ENCODE measurements at regions not wholly inside any gene's neighbourhood (a gene's known extent, or its start where the extent isn't known, plus 50 kb on each side); places are given as distances from the start of the nearest gene placed in this dataset.

- H3K79me2 ChIP-seq (ENCODE audit: control insufficient read depth, insufficient read depth, low read length, unreplicated experiment), result no peaks in the 10 kb centered on the region
- H2AFZ ChIP-seq (ENCODE audit: low read length, unreplicated experiment), result no peak overlapping the region
- no peaks in the 10 kb centered on the region for H3K4me1 ChIP-seq (ENCODE audit: control insufficient read depth, insufficient read depth, low read length, unreplicated experiment)
- no peaks in the 10 kb centered on the region for H3K36me3 ChIP-seq (ENCODE audit: insufficient read depth, low read length)
- H3K27me3 ChIP-seq (ENCODE audit: insufficient read depth, low read length), result peaks cover 21% of the 10 kb centered on the region
- no peak overlapping the region for H3K27ac ChIP-seq (ENCODE audit: low read depth, low read length)
- no peak overlapping the region for H3K4me3 ChIP-seq (ENCODE audit: low read depth, low read length)
Measured at GRCh38 chr9:32867601-32868204, 84.4 kb downstream of the TMEM215 start.

- Histone ChIP-seq H3K27me3 (ENCODE audit: insufficient read depth, low read length) (peaks cover 17% of the 10 kb centered on the region), H3K27ac (ENCODE audit: low read depth, low read length) (no peak overlapping the region), H3K36me3 (ENCODE audit: insufficient read depth, low read length) (no peaks in the 10 kb centered on the region), H2AFZ (ENCODE audit: low read length, unreplicated experiment) (no peak overlapping the region), H3K79me2 (ENCODE audit: control insufficient read depth, insufficient read depth, low read length, unreplicated experiment) (no peaks in the 10 kb centered on the region), H3K4me1 (ENCODE audit: control insufficient read depth, insufficient read depth, low read length, unreplicated experiment) (no peaks in the 10 kb centered on the region), H3K4me3 (ENCODE audit: low read depth, low read length) (no peak overlapping the region)
Measured at GRCh38 chr9:32869404-32869803, 86.1 kb downstream of the TMEM215 start.

- H3K36me3 ChIP-seq (ENCODE audit: insufficient read depth, low read length), result no peaks in the 10 kb centered on the region
Measured at GRCh38 chr9:32873131-32873530, 89.8 kb downstream of the TMEM215 start.

GRCh38 chr9:32873553-32873952, 90.2 kb downstream of the TMEM215 start:
- Histone ChIP-seq H3K4me1 (ENCODE audit: control insufficient read depth, insufficient read depth, low read length, unreplicated experiment) (no peaks in the 10 kb centered on the region), H3K27me3 (ENCODE audit: insufficient read depth, low read length) (peaks cover 14% of the 10 kb centered on the region), H3K79me2 (ENCODE audit: control insufficient read depth, insufficient read depth, low read length, unreplicated experiment) (no peaks in the 10 kb centered on the region), H3K4me3 (ENCODE audit: low read depth, low read length) (no peak overlapping the region), H3K27ac (ENCODE audit: low read depth, low read length) (no peak overlapping the region), H3K36me3 (ENCODE audit: insufficient read depth, low read length) (no peaks in the 10 kb centered on the region), H2AFZ (ENCODE audit: low read length, unreplicated experiment) (no peak overlapping the region)

More at GRCh38 chr9:32873131-32873530, 89.8 kb downstream of the TMEM215 start:
- Histone ChIP-seq H2AFZ (ENCODE audit: low read length, unreplicated experiment) (no peak overlapping the region), H3K79me2 (ENCODE audit: control insufficient read depth, insufficient read depth, low read length, unreplicated experiment) (no peaks in the 10 kb centered on the region), H3K4me1 (ENCODE audit: control insufficient read depth, insufficient read depth, low read length, unreplicated experiment) (no peaks in the 10 kb centered on the region), H3K27ac (ENCODE audit: low read depth, low read length) (no peak overlapping the region), H3K4me3 (ENCODE audit: low read depth, low read length) (no peak overlapping the region), H3K27me3 (ENCODE audit: insufficient read depth, low read length) (peaks cover 14% of the 10 kb centered on the region)

DNA sequence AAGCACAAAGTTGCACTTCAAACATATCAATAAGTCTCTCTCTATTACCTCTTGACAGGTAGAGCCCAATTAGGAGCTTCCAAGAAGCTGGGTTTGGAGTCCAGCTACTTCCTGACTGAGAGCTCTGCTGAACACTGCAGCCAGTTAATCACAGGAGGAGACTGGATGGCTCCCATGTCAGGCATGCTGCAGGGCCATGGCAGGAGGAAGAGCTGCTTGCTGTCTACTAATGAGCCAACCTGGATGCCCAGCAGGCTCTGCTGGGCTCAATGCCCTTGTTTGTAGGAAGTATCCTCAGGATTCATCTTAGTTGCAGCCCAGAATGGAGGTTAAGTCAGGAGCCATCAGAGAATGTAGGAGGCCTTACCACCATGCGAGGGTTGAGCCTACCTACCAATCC, 91.9 kb downstream of the TMEM215 start:
- no peak overlapping the region for H2AFZ ChIP-seq (ENCODE audit: low read length, unreplicated experiment)

DNA sequence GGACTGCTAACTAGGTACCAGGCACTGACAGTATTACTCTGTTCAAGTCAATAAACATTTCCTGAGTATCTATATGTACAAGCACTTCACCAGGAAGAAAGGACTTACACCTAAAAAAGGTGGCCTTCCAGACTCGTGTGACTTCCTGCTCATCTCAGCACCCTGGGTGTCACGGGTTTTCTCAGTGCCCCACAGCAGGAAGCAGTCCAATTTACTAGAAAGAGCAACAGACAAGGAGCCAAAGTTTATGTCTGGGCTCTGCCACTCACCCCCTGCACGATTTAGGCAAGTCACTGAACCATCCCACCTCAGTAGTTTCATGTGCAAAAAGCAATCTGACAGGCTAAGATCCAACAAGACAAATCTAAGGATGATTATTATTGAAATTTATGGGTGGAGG, 92.4 kb downstream of the TMEM215 start:
- no peak overlapping the region for H2AFZ ChIP-seq (ENCODE audit: low read length, unreplicated experiment)
- no peak overlapping the region for H3K27ac ChIP-seq (ENCODE audit: low read depth, low read length)
- peaks cover 8% of the 10 kb centered on the region; the same call in 1 of the 2 replicates for H3K27me3 ChIP-seq (ENCODE audit: insufficient read depth, low read length)
- no peaks in the 10 kb centered on the region for H3K79me2 ChIP-seq (ENCODE audit: control insufficient read depth, insufficient read depth, low read length, unreplicated experiment)
- no peak overlapping the region for H3K4me3 ChIP-seq (ENCODE audit: low read depth, low read length)
- no peaks in the 10 kb centered on the region for H3K36me3 ChIP-seq (ENCODE audit: insufficient read depth, low read length)
- no peaks in the 10 kb centered on the region for H3K4me1 ChIP-seq (ENCODE audit: control insufficient read depth, insufficient read depth, low read length, unreplicated experiment)

More for the DNA sequence above, 91.9 kb downstream of the TMEM215 start:
- Histone ChIP-seq H3K36me3 (ENCODE audit: insufficient read depth, low read length) (no peaks in the 10 kb centered on the region), H3K79me2 (ENCODE audit: control insufficient read depth, insufficient read depth, low read length, unreplicated experiment) (no peaks in the 10 kb centered on the region), H3K27me3 (ENCODE audit: insufficient read depth, low read length) (peaks cover 8% of the 10 kb centered on the region; the same call in 1 of the 2 replicates), H3K4me3 (ENCODE audit: low read depth, low read length) (no peak overlapping the region), H3K27ac (ENCODE audit: low read depth, low read length) (no peak overlapping the region), H3K4me1 (ENCODE audit: control insufficient read depth, insufficient read depth, low read length, unreplicated experiment) (no peaks in the 10 kb centered on the region)

DNA sequence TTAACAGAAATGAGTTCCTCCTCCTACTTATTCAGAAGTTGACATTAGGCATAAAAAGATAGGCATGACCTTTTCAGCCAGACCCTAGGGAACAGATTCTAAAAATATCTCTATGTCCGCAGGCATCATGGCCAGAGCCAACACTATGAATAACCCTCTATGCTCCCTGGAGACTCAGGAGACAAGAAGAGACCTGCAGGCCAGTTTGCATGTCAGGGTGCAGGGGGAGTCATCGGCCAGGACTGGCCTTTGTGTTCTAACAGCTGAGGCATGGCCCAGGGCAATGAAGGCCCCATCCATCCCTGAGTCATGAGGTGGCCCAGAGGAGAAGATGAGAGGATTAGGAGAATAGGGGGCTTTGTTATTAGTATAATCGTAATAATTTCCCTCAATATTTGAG, 93.8 kb downstream of the TMEM215 start:
- no peak overlapping the region for H2AFZ ChIP-seq (ENCODE audit: low read length, unreplicated experiment)
- H3K27ac ChIP-seq (ENCODE audit: low read depth, low read length), result no peak overlapping the region
- no peak overlapping the region for H3K4me3 ChIP-seq (ENCODE audit: low read depth, low read length)
- no peaks in the 10 kb centered on the region for H3K79me2 ChIP-seq (ENCODE audit: control insufficient read depth, insufficient read depth, low read length, unreplicated experiment)
- peaks cover 8% of the 10 kb centered on the region; the same call in 1 of the 2 replicates for H3K27me3 ChIP-seq (ENCODE audit: insufficient read depth, low read length)
- no peaks in the 10 kb centered on the region for H3K36me3 ChIP-seq (ENCODE audit: insufficient read depth, low read length)
- no peaks in the 10 kb centered on the region for H3K4me1 ChIP-seq (ENCODE audit: control insufficient read depth, insufficient read depth, low read length, unreplicated experiment)

GRCh38 chr9:32877639-32878217, 94.4 kb downstream of the TMEM215 start:
- H3K79me2 ChIP-seq (ENCODE audit: control insufficient read depth, insufficient read depth, low read length, unreplicated experiment), result no peaks in the 10 kb centered on the region
- H3K4me1 ChIP-seq (ENCODE audit: control insufficient read depth, insufficient read depth, low read length, unreplicated experiment), result no peaks in the 10 kb centered on the region
- no peak overlapping the region for H3K27ac ChIP-seq (ENCODE audit: low read depth, low read length)
- no peak overlapping the region for H2AFZ ChIP-seq (ENCODE audit: low read length, unreplicated experiment)
- H3K36me3 ChIP-seq (ENCODE audit: insufficient read depth, low read length), result no peaks in the 10 kb centered on the region
- H3K4me3 ChIP-seq (ENCODE audit: low read depth, low read length), result no peak overlapping the region
- H3K27me3 ChIP-seq (ENCODE audit: insufficient read depth, low read length), result peaks cover 5% of the 10 kb centered on the region; the same call in 1 of the 2 replicates

DNA sequence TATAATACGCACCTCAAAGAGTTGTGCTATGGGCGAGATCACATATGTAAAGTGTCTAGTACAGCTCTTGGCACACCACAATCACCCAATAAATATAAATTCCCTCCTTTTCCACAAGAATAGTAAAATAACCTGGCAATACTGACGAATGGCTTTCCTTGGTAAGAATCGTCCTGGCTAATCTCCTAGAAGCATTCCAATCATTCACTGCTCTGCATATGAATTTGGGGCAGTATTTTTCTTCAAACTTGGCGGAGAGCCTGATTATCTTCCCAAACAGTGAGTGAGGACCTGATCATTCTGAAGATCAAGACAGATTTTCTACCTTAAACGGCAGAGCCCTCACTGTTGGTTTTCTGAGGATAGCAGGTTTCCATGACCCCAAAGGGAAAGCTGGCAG, 96.0 kb downstream of the TMEM215 start:
- Histone ChIP-seq H3K4me3 (ENCODE audit: low read depth, low read length) (no peak overlapping the region), H2AFZ (ENCODE audit: low read length, unreplicated experiment) (no peak overlapping the region)

GRCh38 chr9:32881948-32882347, 98.6 kb downstream of the TMEM215 start:
- no peak overlapping the region for H3K4me3 ChIP-seq (ENCODE audit: low read depth, low read length)
- H3K79me2 ChIP-seq (ENCODE audit: control insufficient read depth, insufficient read depth, low read length, unreplicated experiment), result no peaks in the 10 kb centered on the region
- H3K27ac ChIP-seq (ENCODE audit: low read depth, low read length), result no peak overlapping the region
- peaks cover 10% of the 10 kb centered on the region; the same call in 1 of the 2 replicates for H3K27me3 ChIP-seq (ENCODE audit: insufficient read depth, low read length)
- no peak overlapping the region for H2AFZ ChIP-seq (ENCODE audit: low read length, unreplicated experiment)
- H3K4me1 ChIP-seq (ENCODE audit: control insufficient read depth, insufficient read depth, low read length, unreplicated experiment), result no peaks in the 10 kb centered on the region
- H3K36me3 ChIP-seq (ENCODE audit: insufficient read depth, low read length), result no peaks in the 10 kb centered on the region

More for the DNA sequence above, 96.0 kb downstream of the TMEM215 start:
- Histone ChIP-seq H3K27ac (ENCODE audit: low read depth, low read length) (no peak overlapping the region), H3K79me2 (ENCODE audit: control insufficient read depth, insufficient read depth, low read length, unreplicated experiment) (no peaks in the 10 kb centered on the region), H3K36me3 (ENCODE audit: insufficient read depth, low read length) (no peaks in the 10 kb centered on the region), H3K27me3 (ENCODE audit: insufficient read depth, low read length) (peaks cover 4% of the 10 kb centered on the region; the same call in 1 of the 2 replicates), H3K4me1 (ENCODE audit: control insufficient read depth, insufficient read depth, low read length, unreplicated experiment) (no peaks in the 10 kb centered on the region)

DNA sequence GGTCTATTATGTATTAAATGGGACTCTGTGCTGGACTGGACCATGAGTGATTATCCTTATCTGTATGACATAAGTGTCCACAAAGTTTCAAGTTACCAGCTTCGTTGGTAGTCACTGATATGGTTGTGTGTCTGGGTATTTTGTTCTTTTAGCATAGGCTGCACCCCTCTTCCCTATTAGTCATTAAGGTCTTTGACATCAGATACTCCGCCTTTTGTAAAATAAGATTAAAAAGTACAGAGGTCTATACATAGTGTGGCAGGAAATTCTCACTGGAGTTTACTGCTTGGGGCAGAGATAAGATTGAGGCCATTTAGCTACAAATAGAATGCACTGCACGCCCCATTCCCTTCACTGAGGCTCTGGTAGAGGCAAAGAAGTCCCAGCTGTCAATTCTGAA, 99.4 kb downstream of the TMEM215 start:
- Histone ChIP-seq H3K79me2 (ENCODE audit: control insufficient read depth, insufficient read depth, low read length, unreplicated experiment) (no peaks in the 10 kb centered on the region), H3K27ac (ENCODE audit: low read depth, low read length) (no peak overlapping the region)

More for the DNA sequence above, 99.4 kb downstream of the TMEM215 start:
- H3K4me1 ChIP-seq (ENCODE audit: control insufficient read depth, insufficient read depth, low read length, unreplicated experiment), result no peaks in the 10 kb centered on the region
- H2AFZ ChIP-seq (ENCODE audit: low read length, unreplicated experiment), result no peak overlapping the region
- no peaks in the 10 kb centered on the region for H3K36me3 ChIP-seq (ENCODE audit: insufficient read depth, low read length)
- H3K27me3 ChIP-seq (ENCODE audit: insufficient read depth, low read length), result peaks cover 10% of the 10 kb centered on the region
- no peak overlapping the region for H3K4me3 ChIP-seq (ENCODE audit: low read depth, low read length)
